Nephron progenitor cell (in vitro differentiated cells): ENCODE measurements at regions not wholly inside any gene's neighbourhood (a gene's known extent, or its start where the extent isn't known, plus 50 kb on each side); places are given as distances from the start of the nearest gene placed in this dataset.

Source experiments
- DNase-seq: peaks from one replicate; pipeline ENCODE4 v3.0.0; 2021
- H3K27ac Mint-ChIP-seq: 2 replicates; pipeline ENCODE4 v1.8.0; 2021; ENCODE audit warnings: mild to moderate bottlenecking, moderate library complexity, mixed read lengths
- H3K27me3 Mint-ChIP-seq: 2 replicates; pipeline ENCODE4 v1.8.0; 2021; ENCODE audit warnings: mild to moderate bottlenecking, low read depth, mixed read lengths; ENCODE audit not compliant: poor library complexity
- H3K36me3 Mint-ChIP-seq: 2 replicates; pipeline ENCODE4 v1.8.0; 2021; ENCODE audit warnings: low read depth, mixed read lengths
- H3K4me1 Mint-ChIP-seq: 2 replicates; pipeline ENCODE4 v1.8.0; 2021; ENCODE audit warnings: mixed read lengths
- H3K4me3 Mint-ChIP-seq: 2 replicates; pipeline ENCODE4 v1.8.0; 2021; ENCODE audit warnings: mild to moderate bottlenecking, moderate library complexity, mixed read lengths
- H3K9me3 Mint-ChIP-seq: 2 replicates; pipeline ENCODE4 v1.8.0; 2021; ENCODE audit warnings: mild to moderate bottlenecking, moderate library complexity, mixed read lengths
- TF ChIP-seq, protein P1 (sequence below): fragments of 200-600 bp; sonication (generic); IDR thresholded peaks from 2 replicates; pipeline ENCODE4 v1.5.0; 2021; ENCODE audit warnings: antibody characterized with exemption

DNA sequence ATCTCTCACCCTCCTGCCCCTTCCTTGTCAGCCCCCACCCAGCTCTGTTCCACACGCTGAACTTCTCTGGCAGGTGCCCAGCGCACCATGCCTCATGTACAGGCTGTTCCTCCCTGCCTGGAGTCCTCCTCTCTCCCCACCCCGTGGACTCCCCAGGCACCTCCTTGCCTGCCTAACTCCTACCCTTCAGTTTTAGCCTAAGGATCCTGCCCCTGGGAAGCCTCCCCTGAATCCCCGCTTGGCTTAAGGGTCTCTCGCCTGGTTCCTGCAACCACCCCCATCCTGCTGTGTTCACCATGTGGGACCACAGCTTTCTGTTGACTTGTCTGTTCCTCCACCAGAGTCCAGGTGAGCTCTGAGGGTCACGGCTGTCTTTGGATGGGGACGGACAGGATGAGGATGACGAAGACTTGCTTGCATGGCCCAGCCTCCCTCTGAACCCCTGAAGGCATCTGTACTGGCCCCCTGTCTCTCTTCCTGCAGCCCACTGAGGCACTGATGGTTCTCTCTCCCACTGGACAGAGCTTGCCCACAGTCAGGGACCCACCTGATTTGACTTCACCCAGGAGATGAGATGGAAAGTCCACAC is 153.2 kb upstream of the C1orf174 start:
- Mint-ChIP-seq H3K27ac (no peak overlapping the region), H3K36me3 (no peaks in the 10 kb centered on the region), H3K9me3 (no peaks in the 10 kb centered on the region), H3K4me3 (no peak overlapping the region), H3K4me1 (peaks cover 26% of the 10 kb centered on the region), H3K27me3 (peaks cover 8% of the 10 kb centered on the region)
- TF ChIP-seq, protein P1, sequence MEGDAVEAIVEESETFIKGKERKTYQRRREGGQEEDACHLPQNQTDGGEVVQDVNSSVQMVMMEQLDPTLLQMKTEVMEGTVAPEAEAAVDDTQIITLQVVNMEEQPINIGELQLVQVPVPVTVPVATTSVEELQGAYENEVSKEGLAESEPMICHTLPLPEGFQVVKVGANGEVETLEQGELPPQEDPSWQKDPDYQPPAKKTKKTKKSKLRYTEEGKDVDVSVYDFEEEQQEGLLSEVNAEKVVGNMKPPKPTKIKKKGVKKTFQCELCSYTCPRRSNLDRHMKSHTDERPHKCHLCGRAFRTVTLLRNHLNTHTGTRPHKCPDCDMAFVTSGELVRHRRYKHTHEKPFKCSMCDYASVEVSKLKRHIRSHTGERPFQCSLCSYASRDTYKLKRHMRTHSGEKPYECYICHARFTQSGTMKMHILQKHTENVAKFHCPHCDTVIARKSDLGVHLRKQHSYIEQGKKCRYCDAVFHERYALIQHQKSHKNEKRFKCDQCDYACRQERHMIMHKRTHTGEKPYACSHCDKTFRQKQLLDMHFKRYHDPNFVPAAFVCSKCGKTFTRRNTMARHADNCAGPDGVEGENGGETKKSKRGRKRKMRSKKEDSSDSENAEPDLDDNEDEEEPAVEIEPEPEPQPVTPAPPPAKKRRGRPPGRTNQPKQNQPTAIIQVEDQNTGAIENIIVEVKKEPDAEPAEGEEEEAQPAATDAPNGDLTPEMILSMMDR: no peak
- no peak for DNase-seq

DNA sequence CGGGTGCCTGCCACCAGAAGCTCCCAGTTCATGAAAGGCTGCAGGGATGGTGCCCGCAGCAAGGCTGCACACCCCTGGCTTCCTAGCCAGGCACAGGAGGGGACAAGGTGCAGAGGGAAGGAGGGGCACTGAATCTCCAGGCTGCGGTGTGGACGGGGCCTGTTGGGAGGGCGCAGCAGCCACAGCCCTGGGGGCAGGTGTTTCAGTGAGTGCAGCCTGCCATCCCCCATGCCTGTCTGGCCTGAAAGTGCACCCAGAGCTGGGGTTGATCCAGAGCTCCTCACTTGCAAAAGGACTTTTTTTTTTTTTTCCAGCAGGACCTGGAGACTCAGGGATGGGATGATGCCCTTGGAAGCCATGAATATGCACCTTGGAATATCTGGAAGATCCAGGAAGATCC is 153.7 kb upstream of the C1orf174 start:
- no peak overlapping the region for H3K4me3 Mint-ChIP-seq
- peaks cover 21% of the 10 kb centered on the region for H3K4me1 Mint-ChIP-seq
- peaks cover 8% of the 10 kb centered on the region for H3K27me3 Mint-ChIP-seq
- H3K9me3 Mint-ChIP-seq: no peaks in the 10 kb centered on the region
- TF ChIP-seq, protein P1: no peak
- no peaks in the 10 kb centered on the region for H3K36me3 Mint-ChIP-seq
- DNase-seq: no peak
- H3K27ac Mint-ChIP-seq: no peak overlapping the region

DNA sequence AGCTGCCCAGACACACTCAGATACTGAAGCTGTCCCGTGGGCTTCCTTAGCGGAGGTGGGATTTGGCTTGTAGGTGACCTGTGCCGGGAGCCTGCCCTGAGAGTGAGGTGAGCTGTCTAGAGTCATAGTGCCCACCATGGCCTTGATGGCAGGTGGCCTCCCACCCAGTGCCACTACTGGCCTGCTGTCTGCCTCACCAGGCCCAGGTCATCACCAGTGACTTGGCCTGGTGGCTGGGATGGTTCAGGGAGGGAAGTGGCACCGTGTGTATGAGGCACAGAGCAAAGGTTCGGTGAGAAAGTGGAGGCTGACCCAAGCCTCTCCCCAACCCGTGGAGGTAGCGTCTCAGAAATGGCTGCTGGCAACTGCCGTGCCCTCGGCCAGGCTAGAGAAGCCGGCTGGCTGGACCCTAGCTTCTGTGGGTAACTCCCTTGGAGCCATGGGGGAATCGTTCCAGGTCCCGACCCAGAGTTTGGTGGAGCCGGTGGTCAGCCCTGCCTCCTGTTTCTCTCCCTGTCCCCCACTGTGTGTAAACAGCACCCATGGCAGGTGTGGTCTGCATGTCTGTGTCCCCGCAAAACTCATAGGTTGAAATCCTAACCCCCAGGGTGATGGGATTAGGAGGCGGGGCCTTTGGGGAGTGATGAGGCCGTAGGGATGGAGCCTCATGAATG is 155.4 kb upstream of the C1orf174 start:
- TF ChIP-seq, protein P1: no peak
- H3K27ac Mint-ChIP-seq: no peak overlapping the region
- peaks cover 8% of the 10 kb centered on the region for H3K27me3 Mint-ChIP-seq
- no peaks in the 10 kb centered on the region for H3K36me3 Mint-ChIP-seq
- no peak overlapping the region for H3K4me3 Mint-ChIP-seq
- DNase-seq: no peak
- H3K9me3 Mint-ChIP-seq: no peaks in the 10 kb centered on the region
- peaks cover 13% of the 10 kb centered on the region for H3K4me1 Mint-ChIP-seq

DNA sequence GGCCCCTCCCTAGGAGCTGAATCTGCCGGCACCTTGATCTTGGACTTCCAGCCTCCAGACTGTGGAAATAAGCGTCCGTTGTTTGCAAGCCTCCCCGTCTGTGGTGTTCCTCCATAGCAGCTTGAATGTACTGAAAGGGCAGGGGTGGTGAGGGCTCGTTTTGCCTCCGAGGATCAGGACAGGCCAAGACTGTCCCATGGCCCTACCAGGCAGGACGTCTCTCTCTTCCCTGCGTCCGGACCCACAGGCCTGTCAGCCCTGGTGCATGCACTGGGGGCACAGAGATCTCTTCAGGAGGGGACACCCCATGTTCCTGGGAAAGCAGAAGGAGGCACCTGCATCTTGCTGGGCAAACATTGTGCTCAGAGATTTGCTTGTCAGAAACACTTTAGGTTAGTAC is 156.3 kb upstream of the C1orf174 start:
- H3K9me3 Mint-ChIP-seq: no peaks in the 10 kb centered on the region
- DNase-seq: no peak
- H3K4me1 Mint-ChIP-seq: peaks cover 7% of the 10 kb centered on the region
- peaks cover 8% of the 10 kb centered on the region for H3K27me3 Mint-ChIP-seq
- TF ChIP-seq, protein P1: no peak
- H3K36me3 Mint-ChIP-seq: no peaks in the 10 kb centered on the region
- H3K4me3 Mint-ChIP-seq: no peak overlapping the region
- H3K27ac Mint-ChIP-seq: no peak overlapping the region

DNA sequence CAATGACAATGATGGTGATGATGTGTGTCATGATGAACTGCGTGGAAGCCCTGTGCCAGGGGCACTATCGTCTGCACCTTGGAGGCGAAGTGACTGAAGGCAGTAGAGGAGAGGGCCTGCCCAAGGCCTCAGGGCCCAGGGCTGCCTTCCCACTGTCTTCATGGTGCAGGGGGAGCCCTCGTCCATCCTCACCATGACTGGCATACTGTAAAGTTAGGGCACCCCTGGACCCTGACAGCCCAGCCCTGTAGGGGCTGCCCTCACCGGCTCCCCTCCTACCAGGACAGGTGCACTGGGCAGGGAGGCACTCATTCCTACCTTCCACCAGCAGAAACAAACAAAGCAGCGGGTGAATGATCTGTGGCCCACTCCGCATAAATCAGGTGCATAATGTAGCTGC is 156.9 kb upstream of the C1orf174 start:
- DNase-seq: no peak
- Mint-ChIP-seq H3K27me3 (peaks cover 6% of the 10 kb centered on the region), H3K9me3 (no peaks in the 10 kb centered on the region), H3K4me1 (peaks cover 6% of the 10 kb centered on the region), H3K27ac (no peak overlapping the region), H3K36me3 (no peaks in the 10 kb centered on the region), H3K4me3 (no peak overlapping the region)
- TF ChIP-seq, protein P1: no peak

DNA sequence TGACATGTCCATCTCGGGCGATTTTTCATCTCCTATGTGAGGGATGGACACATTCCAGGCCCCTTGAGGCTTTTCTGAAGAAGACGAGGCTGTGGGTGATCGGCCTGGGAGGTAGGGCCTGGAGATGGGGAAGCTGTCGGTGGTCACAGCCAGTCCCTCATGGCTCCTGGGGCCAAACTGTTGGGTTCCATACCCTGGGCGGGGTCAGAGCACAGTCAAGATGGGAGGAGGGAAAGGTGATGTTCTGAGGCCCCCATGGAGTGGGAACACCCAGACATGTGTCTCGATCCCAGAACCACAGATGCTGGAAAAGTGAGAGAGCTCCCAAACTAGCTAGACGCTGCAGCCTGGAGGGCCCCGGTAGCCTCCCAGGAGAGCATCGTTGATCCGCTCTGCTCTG is 157.5 kb upstream of the C1orf174 start:
- no peak overlapping the region for H3K27ac Mint-ChIP-seq
- peaks cover 4% of the 10 kb centered on the region for H3K4me1 Mint-ChIP-seq
- H3K36me3 Mint-ChIP-seq: no peaks in the 10 kb centered on the region
- no peak for DNase-seq
- TF ChIP-seq, protein P1: no peak
- H3K9me3 Mint-ChIP-seq: no peaks in the 10 kb centered on the region
- no peak overlapping the region for H3K4me3 Mint-ChIP-seq
- H3K27me3 Mint-ChIP-seq: peaks cover 4% of the 10 kb centered on the region
